ENCODE measurements at regions not wholly inside any gene's neighbourhood (a gene's known extent, or its start where the extent isn't known, plus 50 kb on each side); places are given as distances from the start of the nearest gene placed in this dataset.

DNA sequence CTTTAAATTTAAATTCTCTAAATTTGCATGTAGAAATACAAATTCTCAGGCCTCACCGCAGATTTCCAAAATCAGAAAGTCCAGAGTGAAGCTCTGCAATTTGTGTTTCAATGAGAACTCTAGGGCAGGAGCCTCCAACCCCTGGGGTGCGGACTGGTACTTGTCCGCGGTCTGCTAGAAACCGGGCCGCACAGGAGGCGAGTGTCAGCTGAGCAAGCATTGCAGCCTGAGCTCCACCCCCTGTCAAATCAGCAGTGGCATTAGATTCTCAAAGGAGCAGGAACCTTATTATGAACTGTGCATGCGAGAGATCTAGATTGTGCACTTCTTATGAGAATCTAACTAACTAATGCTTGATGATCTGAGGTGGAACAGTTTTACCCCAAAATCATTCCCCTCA, 203.0 kb upstream of the PCSK2 start:
- H3K4me1 Mint-ChIP-seq, result no peaks in the 10 kb centered on the region
- no peak for TF ChIP-seq CTCF (IDR thresholded peaks at IDR 0.05)
- no peaks in the 10 kb centered on the region for H3K36me3 Mint-ChIP-seq (ENCODE audit: low read depth)
- no peak overlapping the region for H3K27ac Mint-ChIP-seq
- H3K27me3 Mint-ChIP-seq, result no peaks in the 10 kb centered on the region
- H3K9me3 Mint-ChIP-seq, result peaks cover 12% of the 10 kb centered on the region
- ATAC-seq (ENCODE audit: low read depth), result no peak
- H3K4me3 Mint-ChIP-seq, result no peak overlapping the region
- ChIA-PET CTCF (no interaction called here), POLR2A (no interaction called here)
- DNase-seq, result no peak
- intact Hi-C loops (cut with micrococcal nuclease), result no loop called here

DNA sequence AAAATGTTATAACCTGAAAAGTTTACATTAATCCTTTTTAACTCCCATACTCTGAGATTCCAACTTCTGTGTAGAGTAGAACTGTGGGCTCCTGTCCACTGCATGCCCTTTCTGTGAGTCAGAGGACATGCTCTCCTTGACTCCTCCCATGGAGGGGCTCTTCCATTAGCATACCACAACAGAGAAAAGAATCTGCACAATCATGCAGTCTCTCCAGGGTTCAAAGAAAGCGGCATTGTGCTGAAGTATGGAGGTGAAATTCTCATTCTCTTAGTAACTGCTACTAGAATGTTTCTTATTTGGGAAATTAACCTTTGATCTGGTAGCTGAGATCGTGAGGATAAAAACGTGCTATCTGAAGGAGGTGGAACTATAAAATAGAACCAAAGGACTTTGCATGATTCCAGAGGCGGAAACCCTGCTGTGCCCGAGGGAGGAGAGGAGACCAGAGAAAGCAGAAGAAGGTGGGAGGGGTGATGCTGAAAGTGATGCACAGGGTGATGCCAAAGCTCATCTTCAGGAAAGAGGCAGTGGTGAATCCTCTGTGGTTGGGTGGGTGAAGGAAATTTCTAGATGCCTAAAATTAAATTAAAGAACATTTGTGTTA, 202.2 kb upstream of the PCSK2 start:
- ChIA-PET POLR2A (no interaction called here), CTCF (no interaction called here)
- H3K36me3 Mint-ChIP-seq (ENCODE audit: low read depth), result no peaks in the 10 kb centered on the region
- intact Hi-C loops (cut with micrococcal nuclease), result no loop called here
- H3K27me3 Mint-ChIP-seq, result no peaks in the 10 kb centered on the region
- DNase-seq, result no peak
- no peak for ATAC-seq (ENCODE audit: low read depth)
- TF ChIP-seq CTCF (IDR thresholded peaks at IDR 0.05), result no peak
- H3K27ac Mint-ChIP-seq, result no peak overlapping the region
- H3K4me3 Mint-ChIP-seq, result no peak overlapping the region
- H3K4me1 Mint-ChIP-seq, result no peaks in the 10 kb centered on the region
- H3K9me3 Mint-ChIP-seq, result peaks cover 12% of the 10 kb centered on the region

DNA sequence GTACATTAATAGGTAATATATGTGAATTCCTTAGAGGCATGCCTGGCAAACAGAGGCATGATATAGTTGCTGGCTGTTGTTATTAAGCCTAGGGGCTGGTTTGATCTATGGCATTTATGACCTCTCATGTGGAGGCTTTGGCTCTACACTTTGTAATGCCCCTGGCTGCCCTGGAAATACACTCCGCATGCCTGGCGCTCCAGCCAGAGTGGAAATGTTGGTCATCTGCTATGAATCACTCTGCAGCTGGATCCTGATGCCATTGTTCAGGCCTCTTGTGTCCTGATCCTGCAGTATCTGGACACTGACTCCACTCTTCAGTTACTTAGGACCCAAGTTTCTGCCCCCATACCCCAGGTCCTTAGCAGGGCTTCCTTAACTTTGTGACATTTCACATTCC, 200.5 kb upstream of the PCSK2 start:
- Mint-ChIP-seq H3K27ac (no peak overlapping the region), H3K27me3 (no peaks in the 10 kb centered on the region), H3K4me1 (no peaks in the 10 kb centered on the region), H3K4me3 (no peak overlapping the region), H3K36me3 (ENCODE audit: low read depth) (no peaks in the 10 kb centered on the region), H3K9me3 (peaks cover 12% of the 10 kb centered on the region)
- intact Hi-C loops (cut with micrococcal nuclease), result no loop called here
- ChIA-PET POLR2A (no interaction called here), CTCF (no interaction called here)
- ATAC-seq (ENCODE audit: low read depth) (no peak), DNase-seq (no peak)
- TF ChIP-seq CTCF (IDR thresholded peaks at IDR 0.05), result no peak

DNA sequence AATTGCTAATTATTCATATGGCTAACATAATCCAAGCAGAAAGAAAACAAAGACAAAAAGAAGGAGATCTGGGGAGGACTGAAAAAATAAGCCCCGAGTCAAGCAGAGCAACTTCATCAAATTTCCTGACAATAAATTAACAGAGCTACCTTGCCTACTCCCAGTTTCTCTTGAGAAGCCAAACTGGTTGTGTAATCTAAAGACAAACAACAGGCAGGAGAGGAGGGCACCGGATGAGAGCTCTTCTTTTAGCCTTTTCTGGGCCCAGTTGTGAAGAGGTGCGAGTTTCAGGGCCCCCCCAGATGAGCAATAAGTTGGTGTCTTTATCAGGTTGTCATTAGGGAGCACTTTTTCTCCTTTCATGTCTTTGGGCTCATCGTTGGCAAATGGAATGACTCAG, 197.1 kb upstream of the PCSK2 start:
- ChIA-PET CTCF (no interaction called here), POLR2A (no interaction called here)
- Mint-ChIP-seq H3K27me3 (no peaks in the 10 kb centered on the region), H3K27ac (no peak overlapping the region), H3K4me3 (no peak overlapping the region), H3K36me3 (ENCODE audit: low read depth) (no peaks in the 10 kb centered on the region), H3K4me1 (no peaks in the 10 kb centered on the region), H3K9me3 (peaks cover 12% of the 10 kb centered on the region)
- no peak for ATAC-seq (ENCODE audit: low read depth)
- DNase-seq, result no peak
- intact Hi-C loops (cut with micrococcal nuclease), result no loop called here
- TF ChIP-seq CTCF (IDR thresholded peaks at IDR 0.05), result no peak

GRCh38 chr20:17036541-17036940, 190.3 kb upstream of the PCSK2 start:
- ChIA-PET POLR2A (no interaction called here), CTCF (no interaction called here)
- H3K9me3 Mint-ChIP-seq, result no peaks in the 10 kb centered on the region
- no peaks in the 10 kb centered on the region for H3K27me3 Mint-ChIP-seq
- no peak for ATAC-seq (ENCODE audit: low read depth)
- H3K27ac Mint-ChIP-seq, result no peak overlapping the region
- intact Hi-C loops (cut with micrococcal nuclease), result no loop called here
- no peaks in the 10 kb centered on the region for H3K36me3 Mint-ChIP-seq (ENCODE audit: low read depth)
- no peak for TF ChIP-seq CTCF (IDR thresholded peaks at IDR 0.05)
- no peak overlapping the region for H3K4me3 Mint-ChIP-seq
- DNase-seq, result no peak
- H3K4me1 Mint-ChIP-seq, result no peaks in the 10 kb centered on the region

Measured in activated B cell treated with CpG ODN at 0.5 μM for 24 hours (primary cell).